ENCODE measurements at regions not wholly inside any gene's neighbourhood (a gene's known extent, or its start where the extent isn't known, plus 50 kb on each side); places are given as distances from the start of the nearest gene placed in this dataset.

DNA sequence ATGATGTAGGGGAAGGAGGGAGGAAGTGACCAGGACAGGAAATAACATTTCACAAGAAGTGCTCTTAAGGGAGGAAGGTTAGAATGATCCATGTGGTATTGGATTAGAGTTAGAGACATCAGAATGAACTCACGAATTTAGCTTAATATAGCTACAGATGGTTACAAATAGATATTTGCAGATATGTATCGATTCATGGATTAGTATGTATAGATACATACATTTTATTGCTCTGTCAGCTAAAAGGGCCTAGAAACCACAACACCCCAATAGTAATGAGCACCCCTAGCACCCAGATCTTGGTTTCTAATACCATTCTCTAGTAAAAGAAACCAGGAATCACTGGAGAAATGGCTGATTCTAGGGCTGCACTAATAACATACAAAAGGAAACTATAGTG is 59.6 kb upstream of the LTBP1 start:
- no peak for DNase-seq
- Histone ChIP-seq H3K4me2 (no peak overlapping the region), H3K27ac (ENCODE audit: low read depth in 2 of 2, low read length in 1 of 2) (no peak overlapping the region), H2AFZ (ENCODE audit: low read depth) (no peak overlapping the region), H3K27me3 (ENCODE audit: insufficient read depth) (no peaks in the 10 kb centered on the region), H3K36me3 (replicated peaks in 1 of 2; ENCODE audit: control insufficient read depth in 1 of 2, insufficient read depth in 2 of 2, low read length in 1 of 2) (no peaks in the 10 kb centered on the region), H3K79me2 (ENCODE audit: insufficient read depth) (no peaks in the 10 kb centered on the region), H3K9me2 (no peaks in the 10 kb centered on the region), H3F3A (replicated peaks; ENCODE audit: insufficient read depth) (no peaks in the 10 kb centered on the region), H3K4me1 (ENCODE audit: control insufficient read depth in 1 of 2, insufficient read depth in 2 of 2, low read depth in 1 of 2, low read length in 1 of 2) (no peaks in the 10 kb centered on the region), H3K9me3 (no peaks in the 10 kb centered on the region), H4K20me1 (ENCODE audit: insufficient read depth) (no peaks in the 10 kb centered on the region), H3K4me3 (ENCODE audit: low read depth in 2 of 2, low read length in 1 of 2) (no peak overlapping the region), H3K9ac (no peak overlapping the region)
- TF ChIP-seq, protein P1, sequence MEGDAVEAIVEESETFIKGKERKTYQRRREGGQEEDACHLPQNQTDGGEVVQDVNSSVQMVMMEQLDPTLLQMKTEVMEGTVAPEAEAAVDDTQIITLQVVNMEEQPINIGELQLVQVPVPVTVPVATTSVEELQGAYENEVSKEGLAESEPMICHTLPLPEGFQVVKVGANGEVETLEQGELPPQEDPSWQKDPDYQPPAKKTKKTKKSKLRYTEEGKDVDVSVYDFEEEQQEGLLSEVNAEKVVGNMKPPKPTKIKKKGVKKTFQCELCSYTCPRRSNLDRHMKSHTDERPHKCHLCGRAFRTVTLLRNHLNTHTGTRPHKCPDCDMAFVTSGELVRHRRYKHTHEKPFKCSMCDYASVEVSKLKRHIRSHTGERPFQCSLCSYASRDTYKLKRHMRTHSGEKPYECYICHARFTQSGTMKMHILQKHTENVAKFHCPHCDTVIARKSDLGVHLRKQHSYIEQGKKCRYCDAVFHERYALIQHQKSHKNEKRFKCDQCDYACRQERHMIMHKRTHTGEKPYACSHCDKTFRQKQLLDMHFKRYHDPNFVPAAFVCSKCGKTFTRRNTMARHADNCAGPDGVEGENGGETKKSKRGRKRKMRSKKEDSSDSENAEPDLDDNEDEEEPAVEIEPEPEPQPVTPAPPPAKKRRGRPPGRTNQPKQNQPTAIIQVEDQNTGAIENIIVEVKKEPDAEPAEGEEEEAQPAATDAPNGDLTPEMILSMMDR (IDR thresholded peaks at IDR 0.05), result no peak
- TF ChIP-seq RXRA (IDR thresholded peaks at IDR 0.05; ENCODE audit: borderline replicate concordance, low read depth), result no peak
- no peak for TF ChIP-seq TAF1 (IDR thresholded peaks at IDR 0.05; ENCODE audit: borderline replicate concordance, low read depth, low read length)
- TF ChIP-seq FOSL2 (IDR thresholded peaks at IDR 0.05; ENCODE audit: borderline replicate concordance, low read depth), result no peak
- no peak for TF ChIP-seq POLR2AphosphoS5 (IDR thresholded peaks at IDR 0.05; ENCODE audit: low read depth, low read length)
- TF ChIP-seq GABPA (IDR thresholded peaks at IDR 0.05; ENCODE audit: low read depth), result no peak
- no peak for TF ChIP-seq FOXM1 (IDR thresholded peaks at IDR 0.05; ENCODE audit: low read depth)
- TF ChIP-seq NFIC (IDR thresholded peaks at IDR 0.05; ENCODE audit: borderline replicate concordance), result no peak
- no peak for TF ChIP-seq SIN3A (IDR thresholded peaks at IDR 0.05; ENCODE audit: borderline replicate concordance, low read depth, low read length)
- TF ChIP-seq, protein P2, sequence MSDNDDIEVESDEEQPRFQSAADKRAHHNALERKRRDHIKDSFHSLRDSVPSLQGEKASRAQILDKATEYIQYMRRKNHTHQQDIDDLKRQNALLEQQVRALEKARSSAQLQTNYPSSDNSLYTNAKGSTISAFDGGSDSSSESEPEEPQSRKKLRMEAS (IDR thresholded peaks at IDR 0.05; ENCODE audit: low read depth), result no peak
- TF ChIP-seq FOXJ3 (CRISPR knock-in tag; IDR thresholded peaks at IDR 0.05), result no peak
- no peak for TF ChIP-seq MXI1 (IDR thresholded peaks at IDR 0.05; ENCODE audit: low read depth, low read length)
- TF ChIP-seq RAD21 (IDR thresholded peaks at IDR 0.05; ENCODE audit: low read length), result no peak
- WGBS (ENCODE audit: low lambda C conversion rate), result 43% methylated on average over 2 of the region's 2 CpGs
- ChIA-PET POLR2A (no interaction called here), CTCF (interaction anchor here (1.1 kb wide), 1 partner anchor 14 kb away, joined by 3 read pairs; no protein-coding TSS in a partner anchor)

DNA sequence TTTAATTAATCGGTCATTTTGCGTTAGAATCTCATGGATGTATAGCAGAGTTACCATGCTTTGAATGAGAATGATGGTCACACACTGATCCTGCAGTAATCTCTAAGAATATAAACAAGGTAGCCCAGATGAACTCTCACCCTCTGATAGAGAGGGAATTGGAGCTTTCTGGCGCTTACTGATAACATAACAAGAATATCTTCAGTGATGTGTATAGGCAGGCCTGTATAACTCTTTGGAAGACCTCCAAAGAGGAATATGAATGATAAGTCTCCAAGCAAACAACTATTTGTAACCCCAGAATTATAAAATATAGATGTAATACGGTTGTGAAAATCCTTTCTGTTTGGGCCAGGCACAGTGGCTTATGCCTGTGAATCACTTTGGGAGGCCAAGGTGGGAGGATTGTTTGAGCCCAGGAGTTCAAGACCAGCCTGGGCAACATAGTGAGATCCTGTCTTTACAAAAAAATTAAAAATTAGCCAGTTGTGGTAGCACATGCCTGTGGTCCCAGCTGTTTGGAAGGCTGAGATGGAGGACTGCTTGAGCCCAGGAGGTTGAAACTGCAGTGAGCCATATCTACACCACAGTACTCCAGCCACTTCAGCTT is 52.5 kb upstream of the LTBP1 start:
- no peak overlapping the region for H3K27ac ChIP-seq (ENCODE audit: low read depth in 2 of 2, low read length in 1 of 2)
- POLR2A ChIA-PET, result no interaction called here
- no peak overlapping the region for H3K4me2 ChIP-seq
- no peaks in the 10 kb centered on the region for H3K4me1 ChIP-seq (ENCODE audit: control insufficient read depth in 1 of 2, insufficient read depth in 2 of 2, low read depth in 1 of 2, low read length in 1 of 2)
- no peak overlapping the region for H3K9ac ChIP-seq
- H3K27me3 ChIP-seq (ENCODE audit: insufficient read depth), result no peaks in the 10 kb centered on the region
- H4K20me1 ChIP-seq (ENCODE audit: insufficient read depth), result no peaks in the 10 kb centered on the region
- DNase-seq, result no peak
- no peak overlapping the region for H3K4me3 ChIP-seq (ENCODE audit: low read depth in 2 of 2, low read length in 1 of 2)
- CTCF ChIA-PET, result interaction anchor here (0.8 kb wide), 1 partner anchor 140 kb away, joined by 3 read pairs; no protein-coding TSS in a partner anchor
- TF ChIP-seq, protein P3, sequence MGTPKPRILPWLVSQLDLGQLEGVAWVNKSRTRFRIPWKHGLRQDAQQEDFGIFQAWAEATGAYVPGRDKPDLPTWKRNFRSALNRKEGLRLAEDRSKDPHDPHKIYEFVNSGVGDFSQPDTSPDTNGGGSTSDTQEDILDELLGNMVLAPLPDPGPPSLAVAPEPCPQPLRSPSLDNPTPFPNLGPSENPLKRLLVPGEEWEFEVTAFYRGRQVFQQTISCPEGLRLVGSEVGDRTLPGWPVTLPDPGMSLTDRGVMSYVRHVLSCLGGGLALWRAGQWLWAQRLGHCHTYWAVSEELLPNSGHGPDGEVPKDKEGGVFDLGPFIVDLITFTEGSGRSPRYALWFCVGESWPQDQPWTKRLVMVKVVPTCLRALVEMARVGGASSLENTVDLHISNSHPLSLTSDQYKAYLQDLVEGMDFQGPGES (IDR thresholded peaks at IDR 0.05; ENCODE audit: low read depth, low read length), result no peak
- TF ChIP-seq YY1 (IDR thresholded peaks at IDR 0.05; ENCODE audit: low read depth) (no peak), RAD21 (IDR thresholded peaks at IDR 0.05; ENCODE audit: low read length) (no peak), SIN3A (IDR thresholded peaks at IDR 0.05; ENCODE audit: borderline replicate concordance, low read depth, low read length) (no peak), POLR2AphosphoS5 (IDR thresholded peaks at IDR 0.05; ENCODE audit: low read depth, low read length) (no peak), TCF12 (IDR thresholded peaks at IDR 0.05) (no peak), RXRA (IDR thresholded peaks at IDR 0.05; ENCODE audit: borderline replicate concordance, low read depth) (no peak), GABPA (IDR thresholded peaks at IDR 0.05; ENCODE audit: low read depth) (no peak), JUND (IDR thresholded peaks at IDR 0.05) (no peak), TEAD4 (IDR thresholded peaks at IDR 0.05; ENCODE audit: borderline replicate concordance, insufficient read depth) (no peak), MEF2A (IDR thresholded peaks at IDR 0.05; ENCODE audit: borderline replicate concordance, low read depth) (no peak)
- TF ChIP-seq, protein P1 (IDR thresholded peaks at IDR 0.05), result no peak
- TF ChIP-seq, protein P4, sequence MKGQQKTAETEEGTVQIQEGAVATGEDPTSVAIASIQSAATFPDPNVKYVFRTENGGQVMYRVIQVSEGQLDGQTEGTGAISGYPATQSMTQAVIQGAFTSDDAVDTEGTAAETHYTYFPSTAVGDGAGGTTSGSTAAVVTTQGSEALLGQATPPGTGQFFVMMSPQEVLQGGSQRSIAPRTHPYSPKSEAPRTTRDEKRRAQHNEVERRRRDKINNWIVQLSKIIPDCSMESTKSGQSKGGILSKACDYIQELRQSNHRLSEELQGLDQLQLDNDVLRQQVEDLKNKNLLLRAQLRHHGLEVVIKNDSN (IDR thresholded peaks at IDR 0.05; ENCODE audit: borderline replicate concordance, low read depth), result no peak
- TF ChIP-seq, protein P2 (IDR thresholded peaks at IDR 0.05; ENCODE audit: low read depth), result no peak
- no peaks in the 10 kb centered on the region for H3K9me3 ChIP-seq
- H3K9me2 ChIP-seq, result no peaks in the 10 kb centered on the region
- H3K36me3 ChIP-seq (replicated peaks in 1 of 2; ENCODE audit: control insufficient read depth in 1 of 2, insufficient read depth in 2 of 2, low read length in 1 of 2), result no peaks in the 10 kb centered on the region
- no peaks in the 10 kb centered on the region for H3F3A ChIP-seq (replicated peaks; ENCODE audit: insufficient read depth)
- no peak overlapping the region for H2AFZ ChIP-seq (ENCODE audit: low read depth)
- WGBS (ENCODE audit: low lambda C conversion rate), result 42% methylated on average over 4 of the region's 4 CpGs
- no peaks in the 10 kb centered on the region for H3K79me2 ChIP-seq (ENCODE audit: insufficient read depth)
